ENCODE measurements at regions not wholly inside any gene's neighbourhood (a gene's known extent, or its start where the extent isn't known, plus 50 kb on each side); places are given as distances from the start of the nearest gene placed in this dataset.

DNA sequence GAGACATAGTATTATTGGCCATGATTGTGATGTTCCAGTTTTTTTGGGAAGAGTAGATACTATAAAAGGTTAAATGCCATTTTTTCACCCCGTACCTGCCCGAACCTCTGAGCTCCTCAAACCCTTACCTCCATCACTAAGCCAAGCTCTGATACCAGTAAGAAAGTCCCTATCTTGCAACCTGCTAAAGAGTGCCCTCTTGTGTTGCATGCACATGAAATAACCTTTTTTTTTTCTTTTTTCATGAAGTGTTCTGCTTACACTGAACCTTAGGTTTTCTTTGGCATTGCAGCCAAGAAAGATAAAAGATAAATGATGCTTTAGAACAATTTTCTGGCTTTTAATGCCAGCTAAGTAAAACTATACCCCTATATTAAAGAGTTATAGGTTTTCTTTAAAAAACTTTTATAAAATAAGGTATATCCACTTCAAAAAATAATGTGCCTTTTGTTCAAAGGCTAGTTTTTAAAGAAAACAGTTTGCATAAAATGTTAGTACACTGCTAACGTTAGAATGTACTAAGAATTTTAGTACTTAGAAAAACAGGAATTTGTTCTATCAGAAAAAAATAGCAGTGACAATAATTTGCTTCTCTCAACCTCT is 295.3 kb upstream of the PMFBP1 start:
- H4K20me1 ChIP-seq (ENCODE audit: low read depth, low read length) = no peaks in the 10 kb centered on the region
- H3K79me2 ChIP-seq (ENCODE audit: insufficient read depth, low read length) = no peaks in the 10 kb centered on the region
- H3K4me2 ChIP-seq (ENCODE audit: low read depth, low read length, poor library complexity, severe bottlenecking) = no peak overlapping the region
- H3K27ac ChIP-seq (ENCODE audit: low read depth, low read length) = no peak overlapping the region
- TF ChIP-seq EZH2phosphoT487 (conservative IDR thresholded peaks at IDR 0.05; ENCODE audit: low read length) = no peak
- TF ChIP-seq, protein P1, sequence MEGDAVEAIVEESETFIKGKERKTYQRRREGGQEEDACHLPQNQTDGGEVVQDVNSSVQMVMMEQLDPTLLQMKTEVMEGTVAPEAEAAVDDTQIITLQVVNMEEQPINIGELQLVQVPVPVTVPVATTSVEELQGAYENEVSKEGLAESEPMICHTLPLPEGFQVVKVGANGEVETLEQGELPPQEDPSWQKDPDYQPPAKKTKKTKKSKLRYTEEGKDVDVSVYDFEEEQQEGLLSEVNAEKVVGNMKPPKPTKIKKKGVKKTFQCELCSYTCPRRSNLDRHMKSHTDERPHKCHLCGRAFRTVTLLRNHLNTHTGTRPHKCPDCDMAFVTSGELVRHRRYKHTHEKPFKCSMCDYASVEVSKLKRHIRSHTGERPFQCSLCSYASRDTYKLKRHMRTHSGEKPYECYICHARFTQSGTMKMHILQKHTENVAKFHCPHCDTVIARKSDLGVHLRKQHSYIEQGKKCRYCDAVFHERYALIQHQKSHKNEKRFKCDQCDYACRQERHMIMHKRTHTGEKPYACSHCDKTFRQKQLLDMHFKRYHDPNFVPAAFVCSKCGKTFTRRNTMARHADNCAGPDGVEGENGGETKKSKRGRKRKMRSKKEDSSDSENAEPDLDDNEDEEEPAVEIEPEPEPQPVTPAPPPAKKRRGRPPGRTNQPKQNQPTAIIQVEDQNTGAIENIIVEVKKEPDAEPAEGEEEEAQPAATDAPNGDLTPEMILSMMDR (IDR thresholded peaks at IDR 0.05; ENCODE audit: insufficient read depth, low read length, poor library complexity, severe bottlenecking) = peak; percentile 39
- no peaks in the 10 kb centered on the region for H3K9me2 ChIP-seq (replicated peaks; ENCODE audit: insufficient read depth, low read length)
- H3K9ac ChIP-seq (ENCODE audit: low read length) = no peak overlapping the region
- no peaks in the 10 kb centered on the region for H3K27me3 ChIP-seq (ENCODE audit: low read length)
- H3K4me3 ChIP-seq (ENCODE audit: insufficient read depth, low read length, poor library complexity, severe bottlenecking) = no peak overlapping the region
- H2AFZ ChIP-seq (ENCODE audit: low read depth, low read length, severe bottlenecking) = no peak overlapping the region
- H3F3A ChIP-seq (ENCODE audit: insufficient read depth) = no peaks in the 10 kb centered on the region
- H3K9me3 ChIP-seq (ENCODE audit: insufficient read depth, low read length) = no peaks in the 10 kb centered on the region
- no peaks in the 10 kb centered on the region for H3K36me3 ChIP-seq (ENCODE audit: low read length)

DNA sequence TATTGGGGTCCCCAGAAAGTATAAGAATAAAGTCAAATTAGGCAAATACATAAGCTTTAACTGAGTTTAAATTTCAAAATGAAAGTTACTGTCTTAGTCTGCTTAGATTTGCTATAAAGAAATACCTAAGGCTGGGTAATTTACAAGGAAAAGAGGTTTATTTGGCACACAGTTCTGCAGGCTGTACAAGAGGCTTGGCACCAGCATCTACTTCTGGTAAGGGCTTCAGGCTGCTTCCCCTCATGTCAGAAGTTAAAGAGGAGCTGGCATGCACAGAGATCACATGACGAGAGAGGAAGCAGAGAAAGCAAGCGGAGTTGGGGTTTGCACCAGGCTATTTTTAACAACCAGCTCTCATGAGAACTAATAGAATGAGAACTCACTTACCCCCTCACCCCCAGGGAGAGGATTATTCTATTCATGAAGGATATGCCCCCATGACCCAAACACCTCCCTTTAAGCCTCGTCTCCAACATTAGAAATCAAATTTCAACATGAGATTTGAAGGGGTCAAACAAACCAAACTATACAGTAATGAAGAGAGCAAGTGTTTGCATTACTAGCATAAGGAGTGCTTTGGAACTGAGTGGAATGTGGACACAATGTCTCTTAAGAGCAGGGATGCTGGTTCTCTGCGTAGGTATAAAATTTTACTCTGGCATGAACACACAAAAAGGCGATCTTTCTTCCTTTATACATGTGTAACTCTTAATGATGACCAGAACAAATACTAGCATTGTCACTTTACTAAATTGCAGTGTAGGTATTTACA is 292.8 kb upstream of the PMFBP1 start:
- no peak for TF ChIP-seq EZH2phosphoT487 (conservative IDR thresholded peaks at IDR 0.05; ENCODE audit: low read length)
- TF ChIP-seq, protein P1 (IDR thresholded peaks at IDR 0.05; ENCODE audit: insufficient read depth, low read length, poor library complexity, severe bottlenecking) = no peak
- Histone ChIP-seq H3K27ac (ENCODE audit: low read depth, low read length) (no peak overlapping the region), H3K27me3 (ENCODE audit: low read length) (no peaks in the 10 kb centered on the region), H4K20me1 (ENCODE audit: low read depth, low read length) (no peaks in the 10 kb centered on the region), H3K9me2 (replicated peaks; ENCODE audit: insufficient read depth, low read length) (no peaks in the 10 kb centered on the region), H3K79me2 (ENCODE audit: insufficient read depth, low read length) (no peaks in the 10 kb centered on the region), H3K4me3 (ENCODE audit: insufficient read depth, low read length, poor library complexity, severe bottlenecking) (no peak overlapping the region), H3K9me3 (ENCODE audit: insufficient read depth, low read length) (no peaks in the 10 kb centered on the region), H3K4me2 (ENCODE audit: low read depth, low read length, poor library complexity, severe bottlenecking) (no peak overlapping the region), H3F3A (ENCODE audit: insufficient read depth) (no peaks in the 10 kb centered on the region), H2AFZ (ENCODE audit: low read depth, low read length, severe bottlenecking) (no peak overlapping the region), H3K9ac (ENCODE audit: low read length) (no peak overlapping the region), H3K36me3 (ENCODE audit: low read length) (no peaks in the 10 kb centered on the region)

DNA sequence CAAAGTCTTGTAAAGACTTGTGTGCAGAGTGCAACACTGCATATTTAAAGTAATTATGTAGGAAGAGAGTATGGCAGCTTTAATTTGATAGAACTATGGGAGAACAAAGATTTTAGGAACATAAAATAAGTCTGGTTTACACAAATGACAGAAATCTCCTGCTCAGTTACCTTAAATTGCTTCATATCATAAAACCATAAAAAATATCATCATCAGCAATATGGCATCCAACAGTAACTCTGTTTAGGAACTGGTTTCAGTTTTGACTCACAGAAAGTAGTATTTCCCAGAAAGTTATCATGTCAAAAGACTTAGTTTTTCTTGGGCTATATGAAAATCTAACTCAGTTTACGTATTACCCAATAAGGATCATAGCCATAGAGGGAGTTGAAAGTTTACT is 292.1 kb upstream of the PMFBP1 start:
- Histone ChIP-seq H3K4me3 (ENCODE audit: insufficient read depth, low read length, poor library complexity, severe bottlenecking) (no peak overlapping the region), H3K9me2 (replicated peaks; ENCODE audit: insufficient read depth, low read length) (no peaks in the 10 kb centered on the region), H3K9me3 (ENCODE audit: insufficient read depth, low read length) (no peaks in the 10 kb centered on the region), H3K4me2 (ENCODE audit: low read depth, low read length, poor library complexity, severe bottlenecking) (no peak overlapping the region), H2AFZ (ENCODE audit: low read depth, low read length, severe bottlenecking) (no peak overlapping the region), H4K20me1 (ENCODE audit: low read depth, low read length) (no peaks in the 10 kb centered on the region), H3F3A (ENCODE audit: insufficient read depth) (no peaks in the 10 kb centered on the region), H3K27ac (ENCODE audit: low read depth, low read length) (no peak overlapping the region), H3K27me3 (ENCODE audit: low read length) (no peaks in the 10 kb centered on the region), H3K36me3 (ENCODE audit: low read length) (no peaks in the 10 kb centered on the region), H3K79me2 (ENCODE audit: insufficient read depth, low read length) (no peaks in the 10 kb centered on the region), H3K9ac (ENCODE audit: low read length) (no peak overlapping the region)
- TF ChIP-seq EZH2phosphoT487 (conservative IDR thresholded peaks at IDR 0.05; ENCODE audit: low read length) = no peak
- TF ChIP-seq, protein P1 (IDR thresholded peaks at IDR 0.05; ENCODE audit: insufficient read depth, low read length, poor library complexity, severe bottlenecking) = no peak
